NCI-H128 (cell line): ENCODE measurements at regions not wholly inside any gene's neighbourhood (a gene's known extent, or its start where the extent isn't known, plus 50 kb on each side); places are given as distances from the start of the nearest gene placed in this dataset.

Experiments
- DNase-seq: peaks from one replicate; lab custom pipeline; 2025; ENCODE audit not compliant: unreplicated experiment; lab: John Stamatoyannopoulos, UW

GRCh38 chr2:126446106-126446695 lies 209.8 kb upstream of the GYPC start:
- DNase-seq: no peak

GRCh38 chr2:126448611-126449010 lies 207.3 kb upstream of the GYPC start:
- DNase-seq: no peak

GRCh38 chr2:126449677-126450076 lies 206.3 kb upstream of the GYPC start:
- DNase-seq: no peak

- DNase-seq: no peak
Measured at GRCh38 chr2:126463892-126464674, 191.9 kb upstream of the GYPC start.

- no peak for DNase-seq
Measured at GRCh38 chr2:126467367-126468054, 188.4 kb upstream of the GYPC start.

GRCh38 chr2:126475031-126475430 lies 180.9 kb upstream of the GYPC start:
- DNase-seq: no peak

- no peak for DNase-seq
Measured at GRCh38 chr2:126476691-126477090, 179.3 kb upstream of the GYPC start.

GRCh38 chr2:126480033-126480432 lies 175.9 kb upstream of the GYPC start:
- DNase-seq: no peak

- DNase-seq: no peak
Measured at GRCh38 chr2:126482582-126483464, 173.1 kb upstream of the GYPC start.

GRCh38 chr2:126494593-126494992 lies 161.4 kb upstream of the GYPC start:
- no peak for DNase-seq

- DNase-seq: no peak
Measured at GRCh38 chr2:126495189-126495588, 160.8 kb upstream of the GYPC start.

- no peak for DNase-seq
Measured at GRCh38 chr2:126496493-126496892, 159.5 kb upstream of the GYPC start.

- no peak for DNase-seq
Measured at GRCh38 chr2:126503476-126503875, 152.5 kb upstream of the GYPC start.

GRCh38 chr2:126504949-126505348 lies 151.0 kb upstream of the GYPC start:
- DNase-seq: no peak

- DNase-seq: no peak
Measured at GRCh38 chr2:126506786-126507185, 149.2 kb upstream of the GYPC start.

GRCh38 chr2:126507425-126507911 lies 148.5 kb upstream of the GYPC start:
- no peak for DNase-seq

GRCh38 chr2:126510356-126510755 lies 145.6 kb upstream of the GYPC start:
- DNase-seq: no peak

GRCh38 chr2:126510960-126511359 lies 145.0 kb upstream of the GYPC start:
- no peak for DNase-seq

GRCh38 chr2:126512026-126512425 lies 143.9 kb upstream of the GYPC start:
- no peak for DNase-seq

GRCh38 chr2:126513033-126513432 lies 142.9 kb upstream of the GYPC start:
- no peak for DNase-seq

GRCh38 chr2:126515471-126515870 lies 140.5 kb upstream of the GYPC start:
- no peak for DNase-seq
